Lung (tissue), 11 donors: ENCODE measurements at regions not wholly inside any gene's neighbourhood (a gene's known extent, or its start where the extent isn't known, plus 50 kb on each side); places are given as distances from the start of the nearest gene placed in this dataset.

Experiments
- ATAC-seq: fragments of 200-7000 bp; cut with Tn5 transposase; one replicate; pipeline ENCODE4 v1.9.1; 2020; ENCODE audit warnings: moderate number of reproducible peaks; ENCODE audit not compliant: insufficient read depth, low FRiP score
- DNase-seq, 3 donors: peaks; one replicate each; pipeline ENCODE4 v3.0.0-alpha.2; 2013 to 2017
- H3K27ac ChIP-seq, 2 donors: one replicate each; pipeline ENCODE4 v1.5.1; 2013; ENCODE audit warnings: mild to moderate bottlenecking in 2 of 2, moderate library complexity in 2 of 2, control low read depth in 1 of 2, inconsistent platforms in 1 of 2, low read depth in 1 of 2, low read length in 1 of 2
- H3K27me3 ChIP-seq, 3 donors: one replicate each; pipeline ENCODE4 v1.5.1; 2013; ENCODE audit warnings: low read length in 2 of 3; ENCODE audit not compliant: control insufficient read depth in 3 of 3, insufficient read depth in 3 of 3
- H3K36me3 ChIP-seq, 4 donors: one replicate each; pipeline ENCODE4 v1.5.1; 2013; ENCODE audit warnings: low read length in 4 of 4, mild to moderate bottlenecking in 1 of 4, moderate library complexity in 1 of 4; ENCODE audit not compliant: control insufficient read depth in 4 of 4, insufficient read depth in 4 of 4
- H3K4me1 ChIP-seq, 5 donors: one replicate each; pipeline ENCODE4 v1.5.1; 2013; ENCODE audit warnings: low read length in 5 of 5, mild to moderate bottlenecking in 2 of 5, moderate library complexity in 1 of 5; ENCODE audit not compliant: control insufficient read depth in 5 of 5, insufficient read depth in 5 of 5
- H3K4me3 ChIP-seq: one replicate; pipeline ENCODE4 v1.5.1; 2013; ENCODE audit warnings: mild to moderate bottlenecking, control low read depth, moderate library complexity
- H3K9ac ChIP-seq, 2 donors: one replicate each; pipeline ENCODE4 v1.5.1; 2013; ENCODE audit warnings: low read length in 2 of 2, control low read depth in 1 of 2; ENCODE audit not compliant: insufficient read depth in 1 of 2
- H3K9me3 ChIP-seq, 4 donors: one replicate each; pipeline ENCODE4 v1.5.1; 2013; ENCODE audit warnings: low read length in 3 of 4, mild to moderate bottlenecking in 1 of 4, moderate library complexity in 1 of 4; ENCODE audit not compliant: control insufficient read depth in 4 of 4, insufficient read depth in 3 of 4
- CTCF ChIP-seq: IDR thresholded peaks from 2 replicates; pipeline ENCODE4 v1.5.1; 2012; ENCODE audit warnings: mild to moderate bottlenecking; ENCODE audit errors: control extremely low read depth, extremely low read depth
- WGBS, 2 donors: extraction: QIAGEN DNeasy Blood & Tissue Kit; methylation state at CpG; one replicate each; pipeline ENCODE4 v1.1.7; 2013; 5-methylcytosine and 5-hydroxymethylcytosine counted together
- donor health status: control.
- donor health status: control.
- donor health status: Bipolar disorder and iron deficiency.
- donor health status: healthy.
- donor health status: DM: yes; HTN: yes; CAD: no.

GRCh38 chr6:113383701-113384100 is 473.4 kb upstream of the MARCKS start:
- Histone ChIP-seq H3K9me3 (no peaks in the 10 kb centered on the region), H3K4me3 (no peak overlapping the region), H3K27me3 (no peaks in the 10 kb centered on the region), H3K9ac (no peak overlapping the region), H3K4me1 (peaks cover 0 to 11% (median 2%) of the 10 kb centered on the region in 5 donors), H3K36me3 (no peaks in the 10 kb centered on the region), H3K27ac (no peak overlapping the region)
- TF ChIP-seq CTCF, result no peak
- WGBS, 2 donors, result 77 to 83% methylated on average over 2 of the region's 2 CpGs
- DNase-seq (no peak), ATAC-seq (no peak)

GRCh38 chr6:113385020-113385431 is 472.1 kb upstream of the MARCKS start:
- DNase-seq (no peak), ATAC-seq (no peak)
- TF ChIP-seq CTCF, result no peak
- no peak overlapping the region for H3K4me3 ChIP-seq
- H3K9me3 ChIP-seq, result no peaks in the 10 kb centered on the region
- no peak overlapping the region for H3K27ac ChIP-seq
- no peak overlapping the region for H3K9ac ChIP-seq
- H3K36me3 ChIP-seq, result no peaks in the 10 kb centered on the region
- peaks cover 0 to 11% (median 2%) of the 10 kb centered on the region in 5 donors for H3K4me1 ChIP-seq
- no peaks in the 10 kb centered on the region for H3K27me3 ChIP-seq
- 85 to 88% methylated on average over 2 of the region's 2 CpGs for WGBS, 2 donors

- DNase-seq, result no peak
- Histone ChIP-seq H3K36me3 (no peaks in the 10 kb centered on the region), H3K9ac (no peak overlapping the region), H3K27me3 (no peaks in the 10 kb centered on the region), H3K27ac (no peak overlapping the region), H3K9me3 (no peaks in the 10 kb centered on the region), H3K4me3 (no peak overlapping the region), H3K4me1 (peaks cover 0 to 4% (median 0%) of the 10 kb centered on the region in 5 donors)
- TF ChIP-seq CTCF, result no peak
- no peak for ATAC-seq
- WGBS, 2 donors, result 80 to 87% methylated on average over 2 of the region's 2 CpGs
These were observed 468.1 kb upstream of the MARCKS start for GRCh38 chr6:113388996-113389395.

GRCh38 chr6:113392551-113393055 is 464.5 kb upstream of the MARCKS start:
- Histone ChIP-seq H3K27me3 (no peaks in the 10 kb centered on the region), H3K36me3 (no peaks in the 10 kb centered on the region), H3K27ac (no peak overlapping the region), H3K9me3 (no peaks in the 10 kb centered on the region), H3K4me1 (peaks cover 0 to 25% (median 14%) of the 10 kb centered on the region in 5 donors), H3K4me3 (no peak overlapping the region), H3K9ac (no peak overlapping the region)
- WGBS, 2 donors, result 89 to 99% methylated on average over 3 of the region's 3 CpGs
- TF ChIP-seq CTCF, result no peak
- DNase-seq (no peak), ATAC-seq (no peak)
